OCI-LY7 (cell line): ENCODE measurements at regions not wholly inside any gene's neighbourhood (a gene's known extent, or its start where the extent isn't known, plus 50 kb on each side); places are given as distances from the start of the nearest gene placed in this dataset.

Experiments
- CTCF ChIP-seq: fragments of 200-600 bp; sonication (generic); conservative IDR thresholded peaks from 2 replicates; pipeline ENCODE4 v1.5.1; 2014; ENCODE audit warnings: mild to moderate bottlenecking, antibody characterized with exemption, low read length, moderate library complexity, mixed read lengths
- EZH2phosphoT487 ChIP-seq: fragments of 200-600 bp; sonication (generic); IDR thresholded peaks from 2 replicates; pipeline ENCODE4 v1.6.1; 2018; ENCODE audit warnings: low read depth, borderline replicate concordance, mild to moderate bottlenecking, mixed run types, antibody characterized with exemption, low read length, moderate library complexity, mixed read lengths

- TF ChIP-seq CTCF (no peak), EZH2phosphoT487 (no peak)
Measured at GRCh38 chr18:25531207-25531606, 179.2 kb upstream of the ZNF521 start.
